Activated B cell treated with CpG ODN at 0.5 μM for 24 hours (primary cell): ENCODE measurements at regions not wholly inside any gene's neighbourhood (a gene's known extent, or its start where the extent isn't known, plus 50 kb on each side); places are given as distances from the start of the nearest gene placed in this dataset.

Experiments
- ATAC-seq: fragments of 200-7000 bp; cut with Tn5 transposase; one replicate; pipeline ENCODE4 v1.10.0; 2021; ENCODE audit warnings: low read depth, mild to moderate bottlenecking, moderate library complexity
- CTCF ChIA-PET: fragments of 350-600 bp; sonication (Branson Sonifier 250); formaldehyde crosslinking; loops from one replicate; lab custom pipeline; 2021; ENCODE audit warnings: antibody characterized with exemption; lab: Charles Lee
- POLR2A ChIA-PET: fragments of 350-600 bp; sonication (Branson Sonifier 250); formaldehyde crosslinking; loops from one replicate; lab custom pipeline; 2021; ENCODE audit warnings: antibody characterized with exemption; lab: Charles Lee
- DNase-seq: peaks from one replicate; pipeline ENCODE4 v3.0.0; 2022
- H3K27ac Mint-ChIP-seq: one replicate; pipeline ENCODE4 v1.8.0; 2020; ENCODE audit warnings: mixed read lengths
- H3K27me3 Mint-ChIP-seq: one replicate; pipeline ENCODE4 v1.8.0; 2021; ENCODE audit warnings: mixed read lengths
- H3K36me3 Mint-ChIP-seq: one replicate; pipeline ENCODE4 v1.8.0; 2021; ENCODE audit warnings: low read depth, mixed read lengths
- H3K4me1 Mint-ChIP-seq: one replicate; pipeline ENCODE4 v1.8.0; 2021; ENCODE audit warnings: mixed read lengths
- H3K4me3 Mint-ChIP-seq: one replicate; pipeline ENCODE4 v1.8.0; 2020; ENCODE audit warnings: mild to moderate bottlenecking, mixed read lengths
- H3K9me3 Mint-ChIP-seq: one replicate; pipeline ENCODE4 v1.8.0; 2020; ENCODE audit warnings: mixed read lengths
- CTCF ChIP-seq: fragments of 200-600 bp; IDR thresholded peaks from one replicate; pipeline ENCODE4 v1.8.0; 2022; ENCODE audit warnings: antibody characterized with exemption, mild to moderate bottlenecking
- intact Hi-C: fragments of 100-400 bp; cut with micrococcal nuclease; formaldehyde crosslinking; loops from one replicate; pipeline ENCODE4 v1.15.1; 2024

DNA sequence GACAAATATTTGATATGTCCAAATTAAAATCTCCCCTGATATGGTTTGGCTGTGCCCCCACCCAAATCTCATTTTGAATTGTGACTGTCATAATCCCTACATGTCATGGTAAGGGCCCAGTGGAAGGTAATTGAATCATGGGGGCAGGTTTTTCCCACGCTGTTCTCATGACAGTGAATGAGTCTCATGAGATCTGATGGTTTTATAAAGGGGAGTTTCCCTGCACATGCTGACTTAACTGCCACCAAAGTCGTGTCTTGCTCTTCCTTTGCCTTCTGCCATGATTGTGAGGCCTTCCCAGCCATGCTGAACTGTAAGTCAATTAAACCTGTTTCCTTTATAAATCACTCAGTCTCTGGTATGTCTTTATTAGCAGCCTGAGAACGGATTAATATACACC, 207.0 kb downstream of the BARHL2 start:
- CTCF ChIA-PET = no interaction called here

GRCh38 chr1:90509225-90510048, 207.7 kb downstream of the BARHL2 start:
- no peaks in the 10 kb centered on the region for H3K9me3 Mint-ChIP-seq
- no peak overlapping the region for H3K27ac Mint-ChIP-seq
- ChIA-PET POLR2A (no interaction called here), CTCF (no interaction called here)
- no peak overlapping the region for H3K4me3 Mint-ChIP-seq
- no peaks in the 10 kb centered on the region for H3K4me1 Mint-ChIP-seq
- ATAC-seq = no peak
- H3K36me3 Mint-ChIP-seq = no peaks in the 10 kb centered on the region
- no peaks in the 10 kb centered on the region for H3K27me3 Mint-ChIP-seq
- TF ChIP-seq CTCF = no peak
- DNase-seq = no peak
- intact Hi-C loops = no loop called here

More for the DNA sequence above, 207.0 kb downstream of the BARHL2 start:
- no peak overlapping the region for H3K4me3 Mint-ChIP-seq
- H3K9me3 Mint-ChIP-seq = no peaks in the 10 kb centered on the region
- H3K27me3 Mint-ChIP-seq = peaks cover 4% of the 10 kb centered on the region
- H3K4me1 Mint-ChIP-seq = no peaks in the 10 kb centered on the region
- POLR2A ChIA-PET = no interaction called here
- no peak for DNase-seq
- no peak for TF ChIP-seq CTCF
- no peak overlapping the region for H3K27ac Mint-ChIP-seq
- no peak for ATAC-seq
- no peaks in the 10 kb centered on the region for H3K36me3 Mint-ChIP-seq
- intact Hi-C loops = no loop called here

- no peak for TF ChIP-seq CTCF
- DNase-seq (no peak), ATAC-seq (no peak)
- intact Hi-C loops = no loop called here
- H3K9me3 Mint-ChIP-seq = no peaks in the 10 kb centered on the region
- no peak overlapping the region for H3K27ac Mint-ChIP-seq
- H3K27me3 Mint-ChIP-seq = no peaks in the 10 kb centered on the region
- CTCF ChIA-PET = no interaction called here
- no peak overlapping the region for H3K4me3 Mint-ChIP-seq
- POLR2A ChIA-PET = no interaction called here
- no peaks in the 10 kb centered on the region for H3K36me3 Mint-ChIP-seq
- H3K4me1 Mint-ChIP-seq = no peaks in the 10 kb centered on the region
Observed at GRCh38 chr1:90508376-90509167, 208.5 kb downstream of the BARHL2 start.

DNA sequence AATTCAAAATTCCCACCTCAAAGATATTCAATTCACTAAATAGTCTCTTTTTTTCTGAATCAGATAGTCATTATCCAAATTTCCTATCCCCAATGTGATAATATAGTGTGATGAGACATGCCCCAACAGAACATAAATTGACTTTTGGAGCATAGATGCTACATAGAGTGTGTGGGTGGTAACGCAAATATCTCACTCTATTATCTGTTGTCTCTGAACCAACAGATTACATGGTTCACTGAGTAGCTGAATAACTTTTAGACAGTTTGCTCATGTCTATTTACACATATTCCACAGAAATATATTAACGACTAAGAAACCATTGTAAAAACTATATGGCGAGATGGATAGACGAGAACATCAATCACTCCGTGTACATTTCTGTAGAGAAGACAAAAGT, 209.9 kb downstream of the BARHL2 start:
- no peak for ATAC-seq
- no peaks in the 10 kb centered on the region for H3K36me3 Mint-ChIP-seq
- H3K4me3 Mint-ChIP-seq = no peak overlapping the region
- CTCF ChIA-PET = no interaction called here
- no peaks in the 10 kb centered on the region for H3K27me3 Mint-ChIP-seq
- POLR2A ChIA-PET = no interaction called here
- no peak for DNase-seq
- H3K9me3 Mint-ChIP-seq = no peaks in the 10 kb centered on the region
- no peaks in the 10 kb centered on the region for H3K4me1 Mint-ChIP-seq
- no peak overlapping the region for H3K27ac Mint-ChIP-seq
- no peak for TF ChIP-seq CTCF
- intact Hi-C loops = no loop called here

- ATAC-seq = no peak
- no peak for TF ChIP-seq CTCF
- intact Hi-C loops = no loop called here
- H3K4me1 Mint-ChIP-seq = no peaks in the 10 kb centered on the region
- H3K4me3 Mint-ChIP-seq = no peak overlapping the region
- DNase-seq = no peak
- no peaks in the 10 kb centered on the region for H3K27me3 Mint-ChIP-seq
- H3K36me3 Mint-ChIP-seq = no peaks in the 10 kb centered on the region
- H3K27ac Mint-ChIP-seq = no peak overlapping the region
- CTCF ChIA-PET = no interaction called here
- H3K9me3 Mint-ChIP-seq = no peaks in the 10 kb centered on the region
- POLR2A ChIA-PET = no interaction called here
Observed at GRCh38 chr1:90505806-90506205, 211.3 kb downstream of the BARHL2 start.
